MM.1S (cell line): ENCODE measurements at regions not wholly inside any gene's neighbourhood (a gene's known extent, or its start where the extent isn't known, plus 50 kb on each side); places are given as distances from the start of the nearest gene placed in this dataset.

Experiments
- DNase-seq: peaks from one replicate; pipeline ENCODE4 v3.0.0-alpha.2; 2015
- H2AFZ ChIP-seq: fragments of 300-600 bp; sonication (generic); 2 replicates; pipeline ENCODE4 v1.6.0; 2016; ENCODE audit warnings: antibody characterized with exemption, low read length
- H3F3A ChIP-seq: fragments of 300-600 bp; sonication (generic); 2 replicates; pipeline ENCODE4 v1.6.1; 2016; ENCODE audit warnings: mild to moderate bottlenecking, antibody characterized with exemption, low read length, moderate library complexity, mixed read lengths; ENCODE audit not compliant: insufficient read depth
- H3K27ac ChIP-seq: fragments of 300-600 bp; sonication (generic); 2 replicates; pipeline ENCODE4 v1.5.1; 2016; ENCODE audit warnings: mild to moderate bottlenecking, low read length
- H3K27me3 ChIP-seq: fragments of 300-600 bp; sonication (generic); replicated peaks from 2 replicates; pipeline ENCODE4 v1.6.0; 2016; ENCODE audit warnings: low read length; ENCODE audit not compliant: insufficient read depth
- H3K36me3 ChIP-seq: fragments of 300-600 bp; sonication (generic); replicated peaks from 2 replicates; pipeline ENCODE4 v1.6.1; 2016; ENCODE audit warnings: mild to moderate bottlenecking, low read length, mixed read lengths; ENCODE audit not compliant: insufficient read depth
- H3K4me1 ChIP-seq: fragments of 300-600 bp; sonication (generic); 2 replicates; pipeline ENCODE4 v1.6.1; 2016; ENCODE audit warnings: low read length, mixed read lengths
- H3K4me2 ChIP-seq: fragments of 300-600 bp; sonication (generic); 2 replicates; pipeline ENCODE4 v1.6.0; 2016; ENCODE audit warnings: low read depth, low read length
- H3K4me3 ChIP-seq: fragments of 300-600 bp; sonication (generic); 2 replicates; pipeline ENCODE4 v1.5.1; 2016; ENCODE audit warnings: low read length, mixed read lengths
- H3K79me2 ChIP-seq: fragments of 300-600 bp; sonication (generic); 2 replicates; pipeline ENCODE4 v1.6.1; 2016; ENCODE audit warnings: mixed run types, low read length, mixed read lengths
- H3K9ac ChIP-seq: fragments of 300-600 bp; sonication (generic); 2 replicates; pipeline ENCODE4 v1.6.1; 2016; ENCODE audit warnings: low read length, mixed read lengths
- H3K9me2 ChIP-seq: fragments of 300-600 bp; sonication (generic); replicated peaks from 2 replicates; pipeline ENCODE4 v1.6.1; 2016; ENCODE audit warnings: mild to moderate bottlenecking, low read length, mixed read lengths; ENCODE audit not compliant: insufficient read depth
- H3K9me3 ChIP-seq: fragments of 300-600 bp; sonication (generic); replicated peaks from 2 replicates; pipeline ENCODE4 v1.6.1; 2016; ENCODE audit warnings: mild to moderate bottlenecking, low read length, mixed read lengths; ENCODE audit not compliant: insufficient read depth
- H4K20me1 ChIP-seq: fragments of 300-600 bp; sonication (generic); 2 replicates; pipeline ENCODE4 v1.6.1; 2016; ENCODE audit warnings: mild to moderate bottlenecking, low read length, moderate library complexity, mixed read lengths; ENCODE audit not compliant: insufficient read depth
- CTCF ChIP-seq: fragments of 300-600 bp; sonication (generic); IDR thresholded peaks from 2 replicates; pipeline ENCODE4 v1.5.1; 2016; ENCODE audit warnings: antibody characterized with exemption, low read length, mixed read lengths
- EZH2 ChIP-seq: fragments of 300-600 bp; sonication (generic); optimal IDR thresholded peaks from 2 replicates; pipeline ENCODE3; 2017; ENCODE audit warnings: low read depth, mild to moderate bottlenecking, antibody characterized with exemption, low read length, mixed read lengths
- EZH2phosphoT487 ChIP-seq: fragments of 300-600 bp; sonication (generic); IDR thresholded peaks from 2 replicates; pipeline ENCODE4 v1.6.1; 2018; ENCODE audit warnings: antibody characterized with exemption, low read length

- peaks cover 23% of the 10 kb centered on the region for H3K4me1 ChIP-seq
- H3K36me3 ChIP-seq: no peaks in the 10 kb centered on the region
- no peak for DNase-seq
- no peaks in the 10 kb centered on the region; the same call in 1 of the 2 replicates for H3F3A ChIP-seq
- no peaks in the 10 kb centered on the region for H3K9me3 ChIP-seq
- H3K27ac ChIP-seq: no peak overlapping the region
- no peaks in the 10 kb centered on the region for H4K20me1 ChIP-seq
- H3K4me3 ChIP-seq: no peak overlapping the region
- H3K4me2 ChIP-seq: peak overlapping the region; percentile 7; the same call in 1 of the 2 replicates
- no peak overlapping the region for H3K9ac ChIP-seq
- no peaks in the 10 kb centered on the region for H3K9me2 ChIP-seq
- no peak for TF ChIP-seq CTCF
- TF ChIP-seq EZH2phosphoT487: no peak
- TF ChIP-seq EZH2: no peak
- H3K27me3 ChIP-seq: no peaks in the 10 kb centered on the region
- H3K79me2 ChIP-seq: no peaks in the 10 kb centered on the region
- H2AFZ ChIP-seq: no peak overlapping the region
Measured at GRCh38 chr3:4232798-4233197, 70.4 kb upstream of the SETMAR start.

GRCh38 chr3:4233488-4233887 lies 69.7 kb upstream of the SETMAR start:
- Histone ChIP-seq H4K20me1 (no peaks in the 10 kb centered on the region), H3K9me3 (no peaks in the 10 kb centered on the region), H3K9me2 (no peaks in the 10 kb centered on the region), H3K4me1 (peaks cover 23% of the 10 kb centered on the region), H3K27ac (no peak overlapping the region), H3K79me2 (no peaks in the 10 kb centered on the region), H3F3A (no peaks in the 10 kb centered on the region; the same call in 1 of the 2 replicates), H3K4me2 (peak overlapping the region; percentile 23), H3K27me3 (no peaks in the 10 kb centered on the region), H3K4me3 (no peak overlapping the region), H2AFZ (no peak overlapping the region), H3K9ac (no peak overlapping the region), H3K36me3 (no peaks in the 10 kb centered on the region)
- TF ChIP-seq CTCF (no peak), EZH2phosphoT487 (no peak), EZH2 (no peak)
- peak; percentile 41 for DNase-seq

GRCh38 chr3:4234889-4235288 lies 68.3 kb upstream of the SETMAR start:
- H3K9ac ChIP-seq: no peak overlapping the region
- peaks cover 23% of the 10 kb centered on the region for H3K4me1 ChIP-seq
- peak; percentile 19 for DNase-seq
- H3K9me2 ChIP-seq: no peaks in the 10 kb centered on the region
- TF ChIP-seq EZH2phosphoT487 (no peak), CTCF (no peak), EZH2 (no peak)
- no peaks in the 10 kb centered on the region for H4K20me1 ChIP-seq
- H3K79me2 ChIP-seq: no peaks in the 10 kb centered on the region
- H3K9me3 ChIP-seq: no peaks in the 10 kb centered on the region
- no peak overlapping the region for H3K4me3 ChIP-seq
- H3K27me3 ChIP-seq: no peaks in the 10 kb centered on the region
- H2AFZ ChIP-seq: no peak overlapping the region
- no peaks in the 10 kb centered on the region for H3K36me3 ChIP-seq
- H3F3A ChIP-seq: no peaks in the 10 kb centered on the region; the same call in 1 of the 2 replicates
- H3K4me2 ChIP-seq: no peak overlapping the region
- H3K27ac ChIP-seq: no peak overlapping the region
